Lower leg skin (tissue), 4 donors: ENCODE measurements at regions not wholly inside any gene's neighbourhood (a gene's known extent, or its start where the extent isn't known, plus 50 kb on each side); places are given as distances from the start of the nearest gene placed in this dataset.

Experiments
- DNase-seq, 2 donors: peaks; one replicate each; pipeline ENCODE4 v3.0.0-alpha.2; 2019; ENCODE audit warnings: low spot score in 2 of 2
- H3K4me3 ChIP-seq: fragments of 200-600 bp; sonication (generic); 2 replicates; pipeline ENCODE4 v1.5.1; 2017; ENCODE audit warnings: mild to moderate bottlenecking, low read depth; ENCODE audit not compliant: poor library complexity, severe bottlenecking
- CTCF ChIP-seq, 3 donors: fragments of 450-650 bp; IDR thresholded peaks; one replicate each; pipeline ENCODE4 v1.5.1; 2016; ENCODE audit warnings: antibody characterized with exemption in 3 of 3, mild to moderate bottlenecking in 3 of 3, moderate library complexity in 2 of 3
- POLR2A ChIP-seq, 2 donors: fragments of 450-650 bp; IDR thresholded peaks; one replicate each; pipeline ENCODE4 v1.6.1; 2016 to 2017; ENCODE audit warnings: antibody characterized with exemption in 2 of 2, mild to moderate bottlenecking in 1 of 2, moderate library complexity in 1 of 2
- WGBS, 2 donors: methylation state at CpG; one replicate each; pipeline ENCODE4 v1.1.5; 2018; 5-methylcytosine and 5-hydroxymethylcytosine counted together
- intact Hi-C: fragments of 100-400 bp; cut with DNase I; formaldehyde crosslinking; loops from one replicate; pipeline ENCODE4 v1.15.0; 2023; ENCODE audit warnings: low total_unique reads

DNA sequence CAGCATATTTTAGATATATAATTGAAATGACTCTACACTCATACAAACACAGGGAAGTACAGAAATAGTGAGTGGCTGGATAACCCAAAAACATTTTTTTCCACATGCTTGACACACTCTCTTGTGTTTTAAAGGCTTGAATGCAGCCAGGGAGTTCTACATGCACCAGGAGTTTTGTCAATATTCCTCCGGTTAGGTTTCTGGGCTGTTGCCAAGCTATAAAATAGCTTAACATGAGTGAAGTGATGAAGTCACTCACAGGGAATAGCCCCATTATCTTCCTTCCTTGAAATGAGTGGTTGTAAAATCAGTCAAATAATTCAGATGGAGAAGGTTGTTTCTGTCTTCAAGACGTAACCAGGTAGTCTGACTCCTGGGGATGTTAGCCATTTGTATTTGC lies 582.7 kb downstream of the SLC6A15 start:
- H3K4me3 ChIP-seq, result no peak overlapping the region
- intact Hi-C loops, result no loop called here
- DNase-seq, result no peak
- whole genome bisulfite sequencing, 2 donors, result 53 to 54% methylated on average over 2 of the region's 2 CpGs
- TF ChIP-seq POLR2A (IDR thresholded peaks at IDR 0.05) (no peak), CTCF (IDR thresholded peaks at IDR 0.05) (no peak)

DNA sequence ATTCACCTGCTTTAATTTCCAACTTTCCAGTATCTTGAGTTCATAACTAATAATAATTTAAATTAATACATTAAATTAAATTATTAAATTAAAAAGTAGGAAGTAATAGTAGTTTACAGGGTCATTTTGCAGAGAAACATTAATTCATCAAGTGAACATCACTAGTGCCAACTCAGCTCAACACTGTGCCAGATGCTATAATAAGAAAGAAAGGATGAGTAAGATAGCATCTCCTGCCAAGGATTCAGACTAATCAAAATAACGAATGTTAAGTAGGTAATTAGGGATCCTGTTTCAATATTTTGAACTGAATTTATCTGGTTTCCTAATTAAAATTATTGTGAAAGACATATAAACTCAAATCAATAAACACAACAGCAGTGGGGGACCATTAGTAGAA lies 596.7 kb downstream of the SLC6A15 start:
- WGBS, 2 donors, result 20 to 28% methylated on average over 1 of the region's 1 CpG
- intact Hi-C loops, result no loop called here
- TF ChIP-seq POLR2A (IDR thresholded peaks at IDR 0.05) (no peak), CTCF (IDR thresholded peaks at IDR 0.05) (no peak)
- no peak overlapping the region for H3K4me3 ChIP-seq
- DNase-seq, result no peak

- DNase-seq, result no peak
- H3K4me3 ChIP-seq, result no peak overlapping the region
- TF ChIP-seq CTCF (IDR thresholded peaks at IDR 0.05) (no peak), POLR2A (IDR thresholded peaks at IDR 0.05) (no peak)
- intact Hi-C loops, result no loop called here
Measured at GRCh38 chr12:84313323-84313675, 599.3 kb downstream of the SLC6A15 start.

DNA sequence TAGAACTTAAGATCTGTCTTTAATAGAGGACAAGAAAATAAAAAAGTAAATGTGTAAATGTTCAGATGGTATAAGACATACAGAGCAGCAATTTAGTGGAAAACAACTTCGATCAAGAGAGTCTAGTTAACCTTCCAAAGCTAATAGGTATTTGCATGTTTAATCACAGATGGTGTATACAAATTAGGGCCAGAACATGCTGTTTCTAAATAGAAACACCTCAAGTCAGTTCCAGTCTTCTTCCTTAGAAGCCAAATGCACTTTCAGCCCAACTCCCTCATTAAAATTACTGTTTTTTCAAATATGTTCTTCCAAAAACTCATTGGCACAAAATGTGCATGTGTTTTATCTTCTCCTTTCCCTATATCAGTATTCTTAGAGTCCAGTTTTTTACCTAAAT lies 604.4 kb downstream of the SLC6A15 start:
- WGBS, 2 donors, result 52 to 71% methylated on average over 1 of the region's 1 CpG
- intact Hi-C loops, result no loop called here
- DNase-seq, result no peak
- H3K4me3 ChIP-seq, result no peak overlapping the region
- no peak for TF ChIP-seq CTCF (IDR thresholded peaks at IDR 0.05)
- no peak for TF ChIP-seq POLR2A (IDR thresholded peaks at IDR 0.05)

GRCh38 chr12:84305144-84305543 lies 607.5 kb downstream of the SLC6A15 start:
- H3K4me3 ChIP-seq, result no peak overlapping the region
- intact Hi-C loops, result no loop called here
- 39 to 60% methylated on average over 3 of the region's 3 CpGs for WGBS, 2 donors
- DNase-seq, result no peak
- no peak for TF ChIP-seq POLR2A (IDR thresholded peaks at IDR 0.05)
- TF ChIP-seq CTCF (IDR thresholded peaks at IDR 0.05), result no peak

GRCh38 chr12:84294246-84294645 lies 618.4 kb downstream of the SLC6A15 start:
- intact Hi-C loops, result no loop called here
- 36% methylated on average over 2 of the region's 2 CpGs for WGBS, 2 donors
- H3K4me3 ChIP-seq, result no peak overlapping the region
- TF ChIP-seq CTCF (IDR thresholded peaks at IDR 0.05) (no peak), POLR2A (IDR thresholded peaks at IDR 0.05) (no peak)
- no peak for DNase-seq
